Lower leg skin (tissue), 3 donors: ENCODE measurements at regions not wholly inside any gene's neighbourhood (a gene's known extent, or its start where the extent isn't known, plus 50 kb on each side); places are given as distances from the start of the nearest gene placed in this dataset.

Experiments used
- CTCF ChIP-seq, 3 donors: fragments of 450-650 bp; IDR thresholded peaks; one replicate each; pipeline ENCODE4 v1.5.1; 2016; ENCODE audit warnings: antibody characterized with exemption in 3 of 3, mild to moderate bottlenecking in 3 of 3, moderate library complexity in 2 of 3
- POLR2A ChIP-seq, 2 donors: fragments of 450-650 bp; IDR thresholded peaks; one replicate each; pipeline ENCODE4 v1.6.1; 2016 to 2017; ENCODE audit warnings: antibody characterized with exemption in 2 of 2, mild to moderate bottlenecking in 1 of 2, moderate library complexity in 1 of 2

GRCh38 chr4:111601671-111602070 lies 543.6 kb upstream of the FAM241A start:
- TF ChIP-seq CTCF (IDR thresholded peaks at IDR 0.05) (no peak), POLR2A (IDR thresholded peaks at IDR 0.05) (no peak)
